A549 (cell line): ENCODE measurements at regions not wholly inside any gene's neighbourhood (a gene's known extent, or its start where the extent isn't known, plus 50 kb on each side); places are given as distances from the start of the nearest gene placed in this dataset.

Experiments used
- BCL3 ChIP-seq: fragments of >200 bp; sonication (Bioruptor Twin); formaldehyde crosslinking; IDR thresholded peaks from 3 replicates; pipeline ENCODE4 v1.6.1; 2016
- CTCF ChIP-seq: fragments of >200 bp; sonication (Bioruptor Twin); formaldehyde crosslinking; IDR thresholded peaks from 3 replicates; pipeline ENCODE4 v1.5.1; 2016
- HDAC2 ChIP-seq: fragments of 200-600 bp; sonication (generic); IDR thresholded peaks from 2 replicates; pipeline ENCODE4 v1.6.1; 2016
- MYC ChIP-seq: IDR thresholded peaks from 2 replicates; pipeline ENCODE4 v1.6.1; 2012; ENCODE audit warnings: mild to moderate bottlenecking, inconsistent platforms, low read length, improper control_type of control experiment, borderline replicate concordance
- POLR2A ChIP-seq: IDR thresholded peaks from 2 replicates; pipeline ENCODE4 v1.6.1; 2012; ENCODE audit warnings: mild to moderate bottlenecking, low read length
- RAD21 ChIP-seq, 2 experiments: fragments of >200 bp in 1 of 2; sonication (Bioruptor Twin) in 1 of 2; formaldehyde crosslinking in 1 of 2; IDR thresholded peaks in 1 of 2; conservative IDR thresholded peaks in 1 of 2; 2 replicates in 1 of 2; 3 replicates in 1 of 2; pipeline ENCODE4 v1.6.1; 2012 to 2018; ENCODE audit warnings: inconsistent platforms in 1 of 2
- TFCP2L1 ChIP-seq: fragments of 250-450 bp; sonication (Bioruptor Pico); IDR thresholded peaks from 2 replicates; pipeline ENCODE4 v1.5.0; 2021; ENCODE audit warnings: mild to moderate bottlenecking

DNA sequence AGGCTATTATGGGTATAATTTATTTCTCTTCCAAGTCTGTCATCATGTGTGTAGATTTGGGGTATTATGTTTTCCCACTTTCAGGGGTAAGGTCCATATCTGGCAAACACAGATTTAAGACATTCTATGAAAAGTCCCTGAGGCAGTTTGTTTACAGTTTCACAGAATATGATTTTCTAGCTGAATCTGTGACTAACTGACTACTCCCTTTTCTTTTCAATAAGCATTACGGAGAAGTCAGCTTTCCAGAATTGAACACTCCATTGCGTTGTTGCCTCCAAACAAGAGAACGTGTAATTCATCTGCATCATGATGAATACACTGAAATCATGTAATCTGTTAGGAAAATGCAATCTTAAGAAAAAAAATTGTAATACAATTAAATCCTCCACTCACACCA is 226.7 kb upstream of the SFRP2 start:
- no peak for TF ChIP-seq MYC
- no peak for TF ChIP-seq CTCF
- TF ChIP-seq BCL3: no peak
- TF ChIP-seq HDAC2: no peak
- no peak for TF ChIP-seq TFCP2L1 (CRISPR knock-in tag)
- no peak for TF ChIP-seq POLR2A
- TF ChIP-seq RAD21 (conservative IDR thresholded peaks at IDR 0.05 in 1 of 2, IDR thresholded peaks at IDR 0.05 in 1 of 2): no peak
